Tibial nerve (tissue), 4 donors: ENCODE measurements at regions not wholly inside any gene's neighbourhood (a gene's known extent, or its start where the extent isn't known, plus 50 kb on each side); places are given as distances from the start of the nearest gene placed in this dataset.

Experiments
- DNase-seq, 2 donors: peaks; one replicate each; pipeline ENCODE4 v3.0.0-alpha.2; 2019; ENCODE audit warnings: low spot score in 2 of 2
- H3K27ac ChIP-seq, 4 donors: fragments of 200-600 bp; sonication (generic) in 3 of 4; one replicate each; pipeline ENCODE4 v1.5.1; 2017 to 2019; ENCODE audit warnings: mild to moderate bottlenecking in 1 of 4
- H3K27me3 ChIP-seq, 2 donors: fragments of 200-600 bp; sonication (generic) in 1 of 2; one replicate each; pipeline versions ENCODE4 v1.5.1 to v1.6.0; 2017 to 2019
- H3K36me3 ChIP-seq, 3 donors: fragments of 200-600 bp; sonication (generic); one replicate each; pipeline ENCODE4 v1.5.1; 2018 to 2019
- H3K4me1 ChIP-seq, 4 donors: fragments of 200-600 bp; sonication (generic) in 3 of 4; one replicate each; pipeline ENCODE4 v1.5.1; 2017 to 2019
- H3K4me3 ChIP-seq, 4 donors: fragments of 200-600 bp; sonication (generic) in 3 of 4; one replicate each; pipeline ENCODE4 v1.5.1; 2017 to 2019; ENCODE audit warnings: mild to moderate bottlenecking in 1 of 4, moderate library complexity in 1 of 4
- H3K9me3 ChIP-seq, 4 donors: fragments of 200-600 bp; sonication (generic) in 3 of 4; one replicate each; pipeline ENCODE4 v1.5.1; 2017 to 2019
- CTCF ChIP-seq, 5 experiments: fragments of 200-600 bp in 3 of 5; fragments of 450-650 bp in 2 of 5; sonication (generic) in 3 of 5; IDR thresholded peaks; one replicate each; pipeline ENCODE4 v1.5.1; 2016 to 2019; ENCODE audit warnings: antibody characterized with exemption in 5 of 5, mild to moderate bottlenecking in 3 of 5, moderate library complexity in 2 of 5
- EP300 ChIP-seq, 2 donors: sonication (generic); formaldehyde crosslinking; IDR thresholded peaks; one replicate each; pipeline ENCODE4 v1.6.1; 2017; ENCODE audit warnings: antibody characterized with exemption in 2 of 2, mild to moderate bottlenecking in 1 of 2
- POLR2A ChIP-seq, 2 donors: fragments of 450-650 bp; IDR thresholded peaks; one replicate each; pipeline ENCODE4 v1.6.1; 2017; ENCODE audit warnings: antibody characterized with exemption in 2 of 2, mild to moderate bottlenecking in 2 of 2, moderate library complexity in 2 of 2
- WGBS, 2 donors: methylation state at CpG; one replicate each; pipeline ENCODE4 v1.1.5; 2018; 5-methylcytosine and 5-hydroxymethylcytosine counted together

GRCh38 chr3:164230385-164231094 is 847.8 kb downstream of the SI start:
- no peaks in the 10 kb centered on the region for H3K4me1 ChIP-seq
- TF ChIP-seq CTCF (IDR thresholded peaks at IDR 0.05) (no peak), POLR2A (IDR thresholded peaks at IDR 0.05) (no peak), EP300 (IDR thresholded peaks at IDR 0.05) (no peak)
- 83 to 90% methylated on average over 3 of the region's 3 CpGs for WGBS, 2 donors

GRCh38 chr3:164224126-164224525 is 854.2 kb downstream of the SI start:
- no peaks in the 10 kb centered on the region for H3K36me3 ChIP-seq
- no peak overlapping the region for H3K27ac ChIP-seq
- no peaks in the 10 kb centered on the region for H3K9me3 ChIP-seq
- DNase-seq, result no peak
- 0% methylated on average over 1 of the region's 1 CpG for WGBS, 2 donors
- H3K4me3 ChIP-seq, result no peak overlapping the region
- no peak for TF ChIP-seq CTCF (IDR thresholded peaks at IDR 0.05)
- TF ChIP-seq POLR2A (IDR thresholded peaks at IDR 0.05), result no peak
- no peak for TF ChIP-seq EP300 (IDR thresholded peaks at IDR 0.05)
- no peaks in the 10 kb centered on the region for H3K27me3 ChIP-seq
- no peaks in the 10 kb centered on the region for H3K4me1 ChIP-seq

More at GRCh38 chr3:164230385-164231094, 847.8 kb downstream of the SI start:
- H3K9me3 ChIP-seq, result no peaks in the 10 kb centered on the region
- DNase-seq, result no peak
- no peak overlapping the region for H3K27ac ChIP-seq
- no peak overlapping the region for H3K4me3 ChIP-seq
- H3K27me3 ChIP-seq, result no peaks in the 10 kb centered on the region
- no peaks in the 10 kb centered on the region for H3K36me3 ChIP-seq

- H3K4me1 ChIP-seq, result no peaks in the 10 kb centered on the region
- H3K9me3 ChIP-seq, result no peaks in the 10 kb centered on the region
- no peak overlapping the region for H3K4me3 ChIP-seq
- H3K27me3 ChIP-seq, result no peaks in the 10 kb centered on the region
- no peak for TF ChIP-seq EP300 (IDR thresholded peaks at IDR 0.05)
- TF ChIP-seq POLR2A (IDR thresholded peaks at IDR 0.05), result no peak
- no peak for TF ChIP-seq CTCF (IDR thresholded peaks at IDR 0.05)
- WGBS, 2 donors, result 36 to 45% methylated on average over 3 of the region's 3 CpGs
- no peaks in the 10 kb centered on the region for H3K36me3 ChIP-seq
- H3K27ac ChIP-seq, result no peak overlapping the region
- no peak for DNase-seq
These were observed 856.1 kb downstream of the SI start for GRCh38 chr3:164222197-164222596.

GRCh38 chr3:164221297-164221696 is 857.0 kb downstream of the SI start:
- Histone ChIP-seq H3K36me3 (no peaks in the 10 kb centered on the region), H3K9me3 (no peaks in the 10 kb centered on the region), H3K27ac (no peak overlapping the region), H3K27me3 (no peaks in the 10 kb centered on the region), H3K4me1 (no peaks in the 10 kb centered on the region), H3K4me3 (no peak overlapping the region)
- WGBS, 2 donors, result 81 to 82% methylated on average over 1 of the region's 1 CpG
- no peak for TF ChIP-seq EP300 (IDR thresholded peaks at IDR 0.05)
- no peak for TF ChIP-seq POLR2A (IDR thresholded peaks at IDR 0.05)
- no peak for TF ChIP-seq CTCF (IDR thresholded peaks at IDR 0.05)
- DNase-seq, result no peak

- Histone ChIP-seq H3K27ac (no peak overlapping the region), H3K27me3 (no peaks in the 10 kb centered on the region), H3K36me3 (no peaks in the 10 kb centered on the region), H3K4me3 (no peak overlapping the region), H3K4me1 (no peaks in the 10 kb centered on the region), H3K9me3 (no peaks in the 10 kb centered on the region)
- DNase-seq, result no peak
- no peak for TF ChIP-seq CTCF (IDR thresholded peaks at IDR 0.05)
- no peak for TF ChIP-seq EP300 (IDR thresholded peaks at IDR 0.05)
- no peak for TF ChIP-seq POLR2A (IDR thresholded peaks at IDR 0.05)
- 61 to 79% methylated on average over 1 of the region's 1 CpG for WGBS, 2 donors
These were observed 868.9 kb downstream of the SI start for GRCh38 chr3:164209363-164209762.
